Muscle layer of colon (tissue), 2 donors: ENCODE measurements at regions not wholly inside any gene's neighbourhood (a gene's known extent, or its start where the extent isn't known, plus 50 kb on each side); places are given as distances from the start of the nearest gene placed in this dataset.

Experiments
- H3K27ac ChIP-seq: one replicate; pipeline ENCODE4 v1.7.0; 2013; ENCODE audit warnings: low read depth, mild to moderate bottlenecking, low read length, moderate library complexity
- H3K27me3 ChIP-seq, 2 donors: one replicate each; pipeline ENCODE4 v1.7.0; 2013; ENCODE audit warnings: low read length in 2 of 2, mild to moderate bottlenecking in 2 of 2; ENCODE audit not compliant: insufficient read depth in 2 of 2, control insufficient read depth in 1 of 2
- H3K36me3 ChIP-seq: one replicate; pipeline ENCODE4 v1.7.0; 2013; ENCODE audit warnings: mild to moderate bottlenecking, low read length; ENCODE audit not compliant: insufficient read depth
- H3K4me1 ChIP-seq: one replicate; pipeline ENCODE4 v1.7.0; 2013; ENCODE audit warnings: mild to moderate bottlenecking, low read length; ENCODE audit not compliant: insufficient read depth
- H3K4me3 ChIP-seq, 2 donors: one replicate each; pipeline ENCODE4 v1.7.0; 2013; ENCODE audit warnings: low read length in 2 of 2, low read depth in 1 of 2, mild to moderate bottlenecking in 1 of 2, moderate library complexity in 1 of 2
- H3K9ac ChIP-seq: one replicate; pipeline ENCODE4 v1.7.0; 2013; ENCODE audit warnings: low read length
- H3K9me3 ChIP-seq: one replicate; pipeline ENCODE4 v1.7.0; 2013; ENCODE audit warnings: mild to moderate bottlenecking, low read length
- donor health status: abdominal sarcoma.
- donor health status: Adenocarcinoma of cecum.

DNA sequence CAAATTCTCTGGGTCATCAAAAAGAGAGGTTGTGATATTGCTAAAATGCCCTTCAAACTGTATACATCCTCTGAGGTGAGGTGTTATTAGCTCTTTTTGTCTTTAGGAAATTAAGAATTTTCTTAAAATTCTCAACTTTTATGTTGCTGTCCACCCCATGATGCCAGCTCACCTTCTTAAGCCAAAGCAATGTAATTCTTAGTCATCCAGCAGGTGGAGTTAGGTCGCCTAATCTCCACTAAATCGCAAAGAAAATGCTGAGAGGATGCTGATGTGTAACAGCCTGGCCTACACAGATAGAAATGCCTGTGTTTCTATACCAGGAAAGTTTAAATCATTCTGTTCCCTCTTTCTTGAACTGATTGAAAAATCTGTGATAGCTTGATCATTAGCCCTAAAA lies 770.2 kb upstream of the ALCAM start:
- Histone ChIP-seq H3K27me3 (no peaks in the 10 kb centered on the region), H3K9ac (no peak overlapping the region), H3K4me3 (no peak overlapping the region), H3K36me3 (no peaks in the 10 kb centered on the region), H3K4me1 (no peaks in the 10 kb centered on the region), H3K9me3 (no peaks in the 10 kb centered on the region), H3K27ac (no peak overlapping the region)

DNA sequence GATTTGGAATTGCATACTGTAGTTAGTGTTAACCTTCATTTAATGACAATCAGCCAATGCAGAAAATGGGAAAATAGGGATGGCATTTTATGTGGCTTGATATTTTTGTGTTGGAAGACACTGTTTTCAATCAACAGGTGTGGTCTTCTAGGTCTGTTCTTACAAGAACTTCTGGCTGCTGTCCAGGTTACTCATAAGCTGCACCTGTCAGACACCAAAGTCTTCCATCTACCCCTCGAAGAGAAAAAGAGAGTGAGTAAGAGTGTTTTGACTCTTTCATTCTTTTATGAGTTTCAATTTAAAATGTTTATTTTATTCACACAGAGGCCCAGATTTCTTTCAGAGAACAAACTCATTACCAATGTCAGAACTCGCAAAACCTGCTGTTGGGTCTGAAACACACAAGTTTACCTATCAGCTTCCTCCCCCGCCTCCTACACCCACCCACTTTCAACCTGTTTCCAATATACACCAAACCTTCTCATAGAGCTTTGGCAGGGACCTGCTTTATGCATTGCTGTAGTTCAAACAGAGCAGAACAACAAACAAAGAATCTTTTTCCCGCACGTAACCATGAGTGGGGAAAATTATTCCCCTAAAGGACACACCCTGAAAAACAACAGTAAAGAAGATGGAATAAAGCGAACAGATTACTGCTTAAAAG lies 767.7 kb upstream of the ALCAM start:
- Histone ChIP-seq H3K27ac (no peak overlapping the region), H3K4me1 (no peaks in the 10 kb centered on the region), H3K36me3 (no peaks in the 10 kb centered on the region), H3K4me3 (no peak overlapping the region), H3K27me3 (no peaks in the 10 kb centered on the region), H3K9ac (no peak overlapping the region), H3K9me3 (no peaks in the 10 kb centered on the region)

DNA sequence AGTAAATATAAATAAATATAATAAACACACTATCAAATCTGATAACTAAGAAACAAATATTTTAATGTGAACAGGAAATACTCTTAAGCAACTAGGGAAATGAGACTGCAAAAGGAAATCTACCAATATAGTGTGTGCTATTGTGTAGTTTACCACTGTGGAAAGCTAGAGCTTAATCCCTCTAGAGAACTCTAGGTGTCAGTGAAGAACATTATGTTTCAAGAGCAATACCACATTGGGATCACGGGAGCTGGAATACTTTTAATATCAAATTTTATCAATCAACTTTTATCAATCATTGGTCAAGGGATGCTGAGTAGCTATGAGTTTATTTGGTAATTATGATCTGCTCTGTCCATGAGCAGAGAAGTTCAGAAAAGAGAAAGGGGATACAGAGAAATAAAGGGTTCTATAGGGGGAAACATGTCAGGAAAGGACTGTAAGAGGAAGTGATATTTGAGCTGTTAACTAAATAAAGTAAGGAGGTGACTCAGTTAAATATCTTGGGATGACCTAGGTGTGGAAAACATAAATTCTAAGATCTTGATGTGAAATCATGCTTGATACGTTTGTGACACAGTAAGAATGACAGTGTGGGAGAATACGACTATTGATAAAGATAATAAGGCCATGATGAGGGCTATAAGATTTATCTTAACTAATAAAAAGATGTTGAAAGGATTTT lies 762.2 kb upstream of the ALCAM start:
- Histone ChIP-seq H3K9me3 (no peaks in the 10 kb centered on the region), H3K9ac (no peak overlapping the region), H3K36me3 (no peaks in the 10 kb centered on the region), H3K4me1 (no peaks in the 10 kb centered on the region), H3K27ac (no peak overlapping the region), H3K4me3 (no peak overlapping the region), H3K27me3 (no peaks in the 10 kb centered on the region)

DNA sequence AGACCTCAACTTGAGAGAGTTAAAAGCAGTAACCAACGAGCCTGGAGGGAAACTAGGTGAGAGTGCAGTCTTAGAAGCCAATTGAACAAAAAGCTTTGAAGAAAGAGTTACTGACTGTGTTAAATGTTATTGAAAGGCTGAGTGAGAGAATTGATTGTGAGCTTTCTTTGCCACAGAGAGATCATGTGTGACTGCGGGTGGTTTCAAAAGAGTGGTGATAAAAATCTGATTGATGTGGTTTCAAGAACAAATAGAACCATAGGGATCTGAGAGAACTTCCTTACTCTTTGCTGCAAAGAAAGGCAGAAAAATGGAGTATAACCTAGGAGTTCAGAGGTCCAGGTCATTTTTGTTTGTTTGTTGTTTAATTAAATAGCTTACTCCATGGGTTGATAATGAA lies 759.9 kb upstream of the ALCAM start:
- no peak overlapping the region for H3K4me3 ChIP-seq
- no peaks in the 10 kb centered on the region for H3K36me3 ChIP-seq
- no peak overlapping the region for H3K9ac ChIP-seq
- no peaks in the 10 kb centered on the region for H3K4me1 ChIP-seq
- no peaks in the 10 kb centered on the region for H3K27me3 ChIP-seq
- H3K27ac ChIP-seq: no peak overlapping the region
- no peaks in the 10 kb centered on the region for H3K9me3 ChIP-seq

DNA sequence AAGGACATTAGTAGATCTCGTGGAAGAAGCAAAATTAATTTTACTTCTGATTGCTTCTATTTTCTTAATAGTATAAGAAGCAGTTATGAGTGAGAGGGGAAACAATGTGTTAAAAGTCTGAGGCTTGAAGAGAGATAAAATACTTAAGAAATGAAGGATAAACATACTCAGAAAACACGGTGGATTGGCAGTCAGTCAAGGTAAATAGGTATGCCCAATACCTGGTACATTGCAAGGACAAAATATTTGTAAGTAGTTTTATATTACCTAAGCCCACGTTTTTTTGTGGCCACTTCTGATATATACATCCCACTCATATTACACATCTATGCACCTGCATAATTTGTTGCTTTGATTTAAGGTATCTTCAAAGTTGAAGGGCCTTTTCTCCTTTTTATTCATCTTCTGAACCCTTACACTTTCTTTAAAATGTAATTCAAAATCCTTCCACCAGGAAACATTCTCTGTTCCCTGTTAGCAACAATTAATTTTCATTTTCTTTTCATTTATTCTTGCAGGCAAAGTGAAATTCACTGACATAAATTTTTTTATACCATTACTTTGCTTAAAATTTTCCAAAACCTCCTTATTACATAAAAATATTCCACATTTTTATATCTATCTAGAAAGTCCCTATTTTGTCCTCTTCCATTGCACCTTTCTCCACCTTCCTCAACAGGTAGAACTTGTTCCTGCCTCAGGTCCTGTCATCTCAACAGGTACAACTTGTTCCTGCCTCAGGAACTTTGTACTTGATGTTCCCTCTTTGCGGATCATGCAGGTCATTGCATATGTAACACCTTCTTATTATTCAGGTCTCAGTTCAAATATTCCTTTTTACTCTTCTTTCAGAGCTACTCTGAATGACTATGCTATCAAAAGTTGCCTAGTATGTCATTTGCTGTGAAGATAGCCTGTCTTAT lies 755.7 kb upstream of the ALCAM start:
- Histone ChIP-seq H3K4me3 (no peak overlapping the region), H3K27me3 (no peaks in the 10 kb centered on the region), H3K4me1 (no peaks in the 10 kb centered on the region), H3K9ac (no peak overlapping the region), H3K36me3 (no peaks in the 10 kb centered on the region), H3K9me3 (no peaks in the 10 kb centered on the region), H3K27ac (no peak overlapping the region)

DNA sequence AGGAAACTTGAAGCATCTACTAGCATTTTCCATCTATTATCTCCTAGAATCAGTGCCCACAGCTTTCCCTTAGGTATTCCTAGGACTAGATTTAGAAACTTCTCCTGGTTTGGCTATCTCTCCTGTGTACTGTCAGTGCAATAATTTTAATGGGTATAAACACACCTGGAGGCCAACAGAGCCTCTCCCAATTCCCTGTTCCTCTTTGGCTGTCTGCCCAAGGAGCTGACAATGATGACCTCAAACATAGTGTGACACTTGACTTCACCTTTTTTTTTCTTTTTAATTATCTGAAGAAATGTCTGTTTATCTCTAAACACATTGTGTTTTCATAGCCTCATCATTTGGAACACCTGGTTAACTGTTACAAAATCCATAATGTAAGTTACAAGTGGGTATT lies 754.5 kb upstream of the ALCAM start:
- Histone ChIP-seq H3K4me1 (no peaks in the 10 kb centered on the region), H3K27ac (no peak overlapping the region), H3K27me3 (no peaks in the 10 kb centered on the region), H3K36me3 (no peaks in the 10 kb centered on the region), H3K4me3 (no peak overlapping the region), H3K9ac (no peak overlapping the region), H3K9me3 (no peaks in the 10 kb centered on the region)

DNA sequence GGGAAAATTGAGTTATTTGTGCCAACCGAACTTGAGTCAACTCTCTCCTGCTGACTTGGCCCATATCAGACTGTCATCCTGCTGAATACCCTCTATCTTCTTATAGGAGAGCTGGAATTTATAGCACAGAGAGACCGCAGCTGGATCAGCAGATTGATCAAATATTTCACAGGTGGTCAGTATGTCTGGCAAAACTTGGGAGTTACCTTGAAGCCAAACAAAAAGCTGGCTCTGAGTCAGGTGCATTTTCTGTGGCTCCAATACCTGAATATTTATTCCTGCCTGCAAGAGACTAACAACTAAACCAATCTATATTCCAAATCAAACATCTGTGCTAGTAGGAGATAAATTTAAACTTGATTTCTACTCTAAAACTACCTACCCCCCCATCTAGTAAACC lies 752.1 kb upstream of the ALCAM start:
- no peaks in the 10 kb centered on the region for H3K36me3 ChIP-seq
- H3K27me3 ChIP-seq: no peaks in the 10 kb centered on the region
- no peaks in the 10 kb centered on the region for H3K9me3 ChIP-seq
- no peak overlapping the region for H3K4me3 ChIP-seq
- H3K27ac ChIP-seq: no peak overlapping the region
- no peaks in the 10 kb centered on the region for H3K4me1 ChIP-seq
- H3K9ac ChIP-seq: no peak overlapping the region

DNA sequence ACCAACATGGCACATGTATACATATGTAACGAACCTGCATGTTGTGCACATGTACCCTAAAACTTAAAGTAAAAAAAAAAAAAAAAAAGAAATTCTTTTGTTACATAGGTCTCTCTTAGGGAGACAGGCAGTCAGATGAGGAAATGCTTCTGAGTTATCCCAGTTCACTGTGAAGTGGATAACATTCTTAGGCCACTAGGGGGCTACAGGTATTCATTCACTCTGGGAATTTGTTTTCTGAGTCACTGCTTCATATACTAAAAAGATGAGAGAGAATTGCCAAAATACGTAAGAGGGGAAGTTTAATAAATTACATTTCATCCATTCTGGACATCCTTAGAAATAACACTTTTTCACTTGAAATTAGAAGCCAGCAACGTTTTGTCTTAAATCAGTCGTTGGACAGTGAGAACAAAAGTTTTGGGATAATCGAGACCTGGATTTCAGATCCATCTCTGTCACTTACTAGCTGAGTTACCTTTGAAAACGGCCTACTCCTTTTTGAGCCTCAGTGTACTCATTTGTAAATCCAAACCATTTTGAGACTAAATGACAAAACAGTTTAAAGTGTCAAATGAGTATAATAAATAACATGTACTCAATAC lies 738.4 kb upstream of the ALCAM start:
- H3K4me3 ChIP-seq: no peak overlapping the region
- no peaks in the 10 kb centered on the region for H3K9me3 ChIP-seq
- no peaks in the 10 kb centered on the region for H3K27me3 ChIP-seq
- no peaks in the 10 kb centered on the region for H3K36me3 ChIP-seq
- no peaks in the 10 kb centered on the region for H3K4me1 ChIP-seq
- H3K9ac ChIP-seq: no peak overlapping the region
- H3K27ac ChIP-seq: no peak overlapping the region

DNA sequence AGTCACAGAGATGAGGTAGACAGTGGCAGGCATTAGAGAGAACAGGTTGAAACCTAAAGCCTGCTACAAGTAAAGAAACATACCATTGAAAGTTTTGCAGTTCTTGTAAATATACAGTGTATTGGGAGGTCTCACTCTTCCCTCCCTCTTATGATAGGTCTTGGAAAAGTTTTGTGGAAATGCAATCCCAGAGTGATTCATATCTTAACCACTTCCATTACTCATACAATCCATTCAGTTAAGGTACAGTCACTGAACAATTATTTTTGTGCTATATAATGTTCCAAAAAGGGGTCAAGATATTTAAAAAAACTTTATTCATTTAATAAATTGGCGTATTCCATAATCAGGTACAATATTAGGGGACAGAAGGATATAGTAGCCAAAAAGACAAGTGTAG lies 737.7 kb upstream of the ALCAM start:
- H3K4me1 ChIP-seq: no peaks in the 10 kb centered on the region
- H3K27ac ChIP-seq: no peak overlapping the region
- no peaks in the 10 kb centered on the region for H3K36me3 ChIP-seq
- H3K9me3 ChIP-seq: no peaks in the 10 kb centered on the region
- H3K9ac ChIP-seq: no peak overlapping the region
- no peak overlapping the region for H3K4me3 ChIP-seq
- no peaks in the 10 kb centered on the region for H3K27me3 ChIP-seq

DNA sequence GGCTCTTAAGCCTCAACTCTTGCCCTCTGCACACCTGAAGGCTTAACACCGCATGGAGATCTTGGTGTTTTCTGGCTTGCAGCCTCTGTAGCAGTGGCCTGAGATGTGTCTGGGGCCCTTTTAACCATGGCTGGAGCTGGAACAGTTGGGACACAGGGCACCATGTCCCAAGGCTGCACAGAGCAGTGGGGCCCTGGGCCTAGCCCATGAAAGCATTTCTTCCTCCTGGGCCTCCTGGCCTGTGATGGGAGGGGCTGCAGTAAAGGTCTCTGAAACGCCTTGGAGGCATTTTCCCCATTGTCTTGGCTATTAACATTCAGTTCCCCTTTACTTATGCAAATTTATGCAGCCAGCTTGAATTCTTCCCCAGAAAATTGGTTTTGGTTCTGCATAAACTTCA lies 735.5 kb upstream of the ALCAM start:
- Histone ChIP-seq H3K4me1 (no peaks in the 10 kb centered on the region), H3K9ac (no peak overlapping the region), H3K9me3 (no peaks in the 10 kb centered on the region), H3K27ac (no peak overlapping the region), H3K27me3 (no peaks in the 10 kb centered on the region), H3K4me3 (no peak overlapping the region), H3K36me3 (no peaks in the 10 kb centered on the region)

DNA sequence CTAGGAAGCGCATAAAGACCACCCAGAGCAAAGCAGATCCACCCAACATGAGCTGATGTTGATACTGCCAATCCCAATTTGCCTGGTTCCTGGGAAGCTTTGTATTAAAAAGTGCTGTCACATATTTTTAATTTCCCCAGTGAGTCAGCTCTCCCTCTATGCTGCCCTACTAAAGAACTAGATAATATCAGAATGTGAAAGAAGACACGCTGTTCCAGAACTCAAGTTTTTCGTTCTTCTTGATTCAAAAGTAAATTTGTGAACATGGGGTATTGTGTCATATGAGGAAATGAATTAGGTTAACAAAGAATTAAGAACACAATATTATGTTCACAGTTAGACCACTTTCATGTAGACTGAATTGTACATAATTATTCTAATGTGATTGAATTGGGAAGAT lies 734.2 kb upstream of the ALCAM start:
- no peaks in the 10 kb centered on the region for H3K36me3 ChIP-seq
- no peaks in the 10 kb centered on the region for H3K4me1 ChIP-seq
- no peaks in the 10 kb centered on the region for H3K27me3 ChIP-seq
- no peaks in the 10 kb centered on the region for H3K9me3 ChIP-seq
- no peak overlapping the region for H3K9ac ChIP-seq
- H3K27ac ChIP-seq: no peak overlapping the region
- H3K4me3 ChIP-seq: no peak overlapping the region
